ENCODE measurements at regions not wholly inside any gene's neighbourhood (a gene's known extent, or its start where the extent isn't known, plus 50 kb on each side); places are given as distances from the start of the nearest gene placed in this dataset.

DNA sequence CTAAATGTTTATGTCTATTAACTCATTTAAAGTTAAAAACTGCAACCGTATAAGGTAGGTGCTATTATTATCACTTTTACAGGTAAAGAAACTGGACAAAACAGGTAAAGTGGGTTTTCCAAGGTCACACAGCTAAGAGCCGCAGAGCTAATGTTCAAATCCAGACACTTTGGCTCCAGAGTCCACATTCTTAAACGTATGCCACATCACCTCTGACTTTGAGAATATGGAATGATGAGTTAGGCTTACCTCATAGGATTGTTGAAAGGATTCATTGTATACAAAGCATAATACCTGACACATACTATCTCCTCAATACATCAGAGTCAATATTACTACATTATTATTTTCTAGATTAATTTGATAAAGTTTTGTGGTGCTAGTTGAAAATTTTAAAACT, 240.9 kb upstream of the STT3B start:
- intact Hi-C loops (cut with micrococcal nuclease; ENCODE audit: unreplicated experiment): no loop called here
- H3K36me3 ChIP-seq (replicated peaks in 1 of 2; ENCODE audit: control insufficient read depth in 1 of 2, insufficient read depth in 2 of 2, low read length in 2 of 2): no peaks in the 10 kb centered on the region
- no peaks in the 10 kb centered on the region for H3K9me3 ChIP-seq (ENCODE audit: low read length)
- H3K79me2 ChIP-seq (ENCODE audit: insufficient read depth, low read length): no peaks in the 10 kb centered on the region
- in situ Hi-C loops (cut with HindIII; ENCODE audit: extremely low pct_ligation_motif_present, low pct_unique_long_range_greater_than_20kb): loop anchor here (5.0 kb wide), 1 partner anchor 85 kb away; no protein-coding TSS in a partner anchor
- H3K4me3 ChIP-seq (replicated peaks in 1 of 3; ENCODE audit: insufficient read depth in 1 of 3, low read depth in 2 of 3, low read length in 3 of 3): no peak overlapping the region
- FAIRE-seq: no peak
- peak overlapping the region; percentile 28 for H3K27ac ChIP-seq (ENCODE audit: extremely low read length, insufficient read depth, low read length)
- POLR2A ChIA-PET: no interaction called here
- ATAC-seq: no peak
- no peak overlapping the region for H2AFZ ChIP-seq (ENCODE audit: low read length)
- 31% methylated on average over 3 of the region's 3 CpGs for WGBS (ENCODE audit: low lambda C conversion rate)
- no peaks in the 10 kb centered on the region for H3K27me3 ChIP-seq (ENCODE audit: control insufficient read depth in 1 of 2, insufficient read depth in 2 of 2, low read length in 2 of 2)
- no peaks in the 10 kb centered on the region for H4K20me1 ChIP-seq (ENCODE audit: insufficient read depth, low read length)
- no TSS peak for BruUV-seq (replicated peaks)
- peaks cover 90% of the 10 kb centered on the region for H3K4me1 ChIP-seq (ENCODE audit: insufficient read depth, low read length)
- peak; percentile 86 for DNase-seq (ENCODE audit: low spot score)
- CTCF ChIA-PET (ENCODE audit: low intra/inter-chr PET ratio, low total read pairs): no interaction called here
- no peak overlapping the region for H3K9ac ChIP-seq (ENCODE audit: insufficient read depth, low read depth, low read length)
- no peak overlapping the region for H3K4me2 ChIP-seq (ENCODE audit: low read depth, low read length)
- TF ChIP-seq TEAD2 (CRISPR knock-in tag; IDR thresholded peaks at IDR 0.05): no peak
- TF ChIP-seq EP300 (IDR thresholded peaks at IDR 0.05; ENCODE audit: low read depth in 2 of 2, low read length in 2 of 2): peak in 1 of 2 experiments; percentile 53; a peak in 1 of 4 replicates
- no peak for TF ChIP-seq EP300 (CRISPR knock-in tag; IDR thresholded peaks at IDR 0.05; ENCODE audit: borderline replicate concordance)
- TF ChIP-seq, protein P1, sequence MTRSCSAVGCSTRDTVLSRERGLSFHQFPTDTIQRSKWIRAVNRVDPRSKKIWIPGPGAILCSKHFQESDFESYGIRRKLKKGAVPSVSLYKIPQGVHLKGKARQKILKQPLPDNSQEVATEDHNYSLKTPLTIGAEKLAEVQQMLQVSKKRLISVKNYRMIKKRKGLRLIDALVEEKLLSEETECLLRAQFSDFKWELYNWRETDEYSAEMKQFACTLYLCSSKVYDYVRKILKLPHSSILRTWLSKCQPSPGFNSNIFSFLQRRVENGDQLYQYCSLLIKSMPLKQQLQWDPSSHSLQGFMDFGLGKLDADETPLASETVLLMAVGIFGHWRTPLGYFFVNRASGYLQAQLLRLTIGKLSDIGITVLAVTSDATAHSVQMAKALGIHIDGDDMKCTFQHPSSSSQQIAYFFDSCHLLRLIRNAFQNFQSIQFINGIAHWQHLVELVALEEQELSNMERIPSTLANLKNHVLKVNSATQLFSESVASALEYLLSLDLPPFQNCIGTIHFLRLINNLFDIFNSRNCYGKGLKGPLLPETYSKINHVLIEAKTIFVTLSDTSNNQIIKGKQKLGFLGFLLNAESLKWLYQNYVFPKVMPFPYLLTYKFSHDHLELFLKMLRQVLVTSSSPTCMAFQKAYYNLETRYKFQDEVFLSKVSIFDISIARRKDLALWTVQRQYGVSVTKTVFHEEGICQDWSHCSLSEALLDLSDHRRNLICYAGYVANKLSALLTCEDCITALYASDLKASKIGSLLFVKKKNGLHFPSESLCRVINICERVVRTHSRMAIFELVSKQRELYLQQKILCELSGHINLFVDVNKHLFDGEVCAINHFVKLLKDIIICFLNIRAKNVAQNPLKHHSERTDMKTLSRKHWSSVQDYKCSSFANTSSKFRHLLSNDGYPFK (CRISPR knock-in tag; IDR thresholded peaks at IDR 0.05; ENCODE audit: borderline replicate concordance): no peak
- no peak for TF ChIP-seq ZNF468 (CRISPR knock-in tag; IDR thresholded peaks at IDR 0.05)
- TF ChIP-seq ZBTB42 (CRISPR knock-in tag; IDR thresholded peaks at IDR 0.05): no peak
- TF ChIP-seq SOX5 (CRISPR knock-in tag; IDR thresholded peaks at IDR 0.05; ENCODE audit: borderline replicate concordance): peak; percentile 24; the same call in 1 of the 2 replicates
- TF ChIP-seq IRF2 (CRISPR knock-in tag; IDR thresholded peaks at IDR 0.05): no peak
- TF ChIP-seq, protein P2, sequence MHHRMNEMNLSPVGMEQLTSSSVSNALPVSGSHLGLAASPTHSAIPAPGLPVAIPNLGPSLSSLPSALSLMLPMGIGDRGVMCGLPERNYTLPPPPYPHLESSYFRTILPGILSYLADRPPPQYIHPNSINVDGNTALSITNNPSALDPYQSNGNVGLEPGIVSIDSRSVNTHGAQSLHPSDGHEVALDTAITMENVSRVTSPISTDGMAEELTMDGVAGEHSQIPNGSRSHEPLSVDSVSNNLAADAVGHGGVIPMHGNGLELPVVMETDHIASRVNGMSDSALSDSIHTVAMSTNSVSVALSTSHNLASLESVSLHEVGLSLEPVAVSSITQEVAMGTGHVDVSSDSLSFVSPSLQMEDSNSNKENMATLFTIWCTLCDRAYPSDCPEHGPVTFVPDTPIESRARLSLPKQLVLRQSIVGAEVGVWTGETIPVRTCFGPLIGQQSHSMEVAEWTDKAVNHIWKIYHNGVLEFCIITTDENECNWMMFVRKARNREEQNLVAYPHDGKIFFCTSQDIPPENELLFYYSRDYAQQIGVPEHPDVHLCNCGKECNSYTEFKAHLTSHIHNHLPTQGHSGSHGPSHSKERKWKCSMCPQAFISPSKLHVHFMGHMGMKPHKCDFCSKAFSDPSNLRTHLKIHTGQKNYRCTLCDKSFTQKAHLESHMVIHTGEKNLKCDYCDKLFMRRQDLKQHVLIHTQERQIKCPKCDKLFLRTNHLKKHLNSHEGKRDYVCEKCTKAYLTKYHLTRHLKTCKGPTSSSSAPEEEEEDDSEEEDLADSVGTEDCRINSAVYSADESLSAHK (CRISPR knock-in tag; IDR thresholded peaks at IDR 0.05; ENCODE audit: borderline replicate concordance): no peak
- no peak for TF ChIP-seq ZFP37 (CRISPR knock-in tag; IDR thresholded peaks at IDR 0.05; ENCODE audit: borderline replicate concordance)
- no peak for TF ChIP-seq ZNF768 (CRISPR knock-in tag; IDR thresholded peaks at IDR 0.05)
- no peak for TF ChIP-seq TGIF2 (CRISPR knock-in tag; IDR thresholded peaks at IDR 0.05)
- TF ChIP-seq HNF4A (CRISPR knock-in tag; IDR thresholded peaks at IDR 0.05): peak; percentile 57; the same call in 1 of the 2 replicates
- TF ChIP-seq, protein P3, sequence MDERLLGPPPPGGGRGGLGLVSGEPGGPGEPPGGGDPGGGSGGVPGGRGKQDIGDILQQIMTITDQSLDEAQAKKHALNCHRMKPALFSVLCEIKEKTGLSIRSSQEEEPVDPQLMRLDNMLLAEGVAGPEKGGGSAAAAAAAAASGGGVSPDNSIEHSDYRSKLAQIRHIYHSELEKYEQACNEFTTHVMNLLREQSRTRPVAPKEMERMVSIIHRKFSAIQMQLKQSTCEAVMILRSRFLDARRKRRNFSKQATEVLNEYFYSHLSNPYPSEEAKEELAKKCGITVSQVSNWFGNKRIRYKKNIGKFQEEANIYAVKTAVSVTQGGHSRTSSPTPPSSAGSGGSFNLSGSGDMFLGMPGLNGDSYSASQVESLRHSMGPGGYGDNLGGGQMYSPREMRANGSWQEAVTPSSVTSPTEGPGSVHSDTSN (CRISPR knock-in tag; IDR thresholded peaks at IDR 0.05): no peak
- TF ChIP-seq SRSF1 (optimal IDR thresholded peaks at IDR 0.05; ENCODE audit: low read depth, low read length): no peak
- TF ChIP-seq, protein P4, sequence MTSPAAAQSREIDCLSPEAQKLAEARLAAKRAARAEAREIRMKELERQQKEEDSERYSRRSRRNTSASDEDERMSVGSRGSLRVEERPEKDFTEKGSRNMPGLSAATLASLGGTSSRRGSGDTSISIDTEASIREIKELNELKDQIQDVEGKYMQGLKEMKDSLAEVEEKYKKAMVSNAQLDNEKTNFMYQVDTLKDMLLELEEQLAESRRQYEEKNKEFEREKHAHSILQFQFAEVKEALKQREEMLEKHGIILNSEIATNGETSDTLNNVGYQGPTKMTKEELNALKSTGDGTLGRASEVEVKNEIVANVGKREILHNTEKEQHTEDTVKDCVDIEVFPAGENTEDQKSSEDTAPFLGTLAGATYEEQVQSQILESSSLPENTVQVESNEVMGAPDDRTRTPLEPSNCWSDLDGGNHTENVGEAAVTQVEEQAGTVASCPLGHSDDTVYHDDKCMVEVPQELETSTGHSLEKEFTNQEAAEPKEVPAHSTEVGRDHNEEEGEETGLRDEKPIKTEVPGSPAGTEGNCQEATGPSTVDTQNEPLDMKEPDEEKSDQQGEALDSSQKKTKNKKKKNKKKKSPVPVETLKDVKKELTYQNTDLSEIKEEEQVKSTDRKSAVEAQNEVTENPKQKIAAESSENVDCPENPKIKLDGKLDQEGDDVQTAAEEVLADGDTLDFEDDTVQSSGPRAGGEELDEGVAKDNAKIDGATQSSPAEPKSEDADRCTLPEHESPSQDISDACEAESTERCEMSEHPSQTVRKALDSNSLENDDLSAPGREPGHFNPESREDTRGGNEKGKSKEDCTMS (CRISPR knock-in tag; conservative IDR thresholded peaks at IDR 0.05): no peak
- no peak for TF ChIP-seq ARNT (IDR thresholded peaks at IDR 0.05)
- TF ChIP-seq THYN1 (CRISPR knock-in tag; IDR thresholded peaks at IDR 0.05; ENCODE audit: borderline replicate concordance, low read depth): no peak

Data from HepG2 (cell line).